ENCODE measurements at regions not wholly inside any gene's neighbourhood (a gene's known extent, or its start where the extent isn't known, plus 50 kb on each side); places are given as distances from the start of the nearest gene placed in this dataset.

DNA sequence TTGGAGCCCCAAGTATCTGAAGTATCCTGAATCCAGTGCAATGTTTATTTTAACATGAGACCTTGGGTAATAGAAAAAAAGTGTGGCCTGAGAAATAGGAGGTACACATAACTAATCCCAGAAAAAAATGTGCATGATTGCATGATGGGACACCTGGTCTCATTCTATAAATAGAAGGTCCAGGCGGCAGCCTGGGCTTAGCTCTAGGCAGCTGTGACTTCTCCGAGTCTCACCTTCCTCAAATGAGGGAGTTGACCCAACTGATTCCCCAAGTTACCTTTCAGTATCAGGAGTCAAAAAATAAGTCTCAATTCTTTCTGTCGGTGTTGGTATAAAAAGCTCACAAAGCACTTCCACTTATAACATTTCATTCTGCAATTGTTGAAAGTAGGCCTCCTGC, 65.9 kb upstream of the CCDC190 start:
- Histone ChIP-seq H3K36me3 (ENCODE audit: control insufficient read depth, insufficient read depth, low read length) (no peaks in the 10 kb centered on the region), H3K4me1 (ENCODE audit: control insufficient read depth, insufficient read depth, low read length, poor library complexity, severe bottlenecking) (no peaks in the 10 kb centered on the region), H3K27me3 (replicated peaks; ENCODE audit: control insufficient read depth, insufficient read depth, low read length, poor library complexity, severe bottlenecking) (no peaks in the 10 kb centered on the region), H3K27ac (ENCODE audit: insufficient read depth, low read length, poor library complexity, severe bottlenecking) (no peak overlapping the region), H3K4me3 (ENCODE audit: insufficient read depth, low read depth, low read length, poor library complexity, severe bottlenecking) (no peak overlapping the region), H3K9me3 (ENCODE audit: control insufficient read depth, low read length) (no peaks in the 10 kb centered on the region)
- DNase-seq = no peak

DNA sequence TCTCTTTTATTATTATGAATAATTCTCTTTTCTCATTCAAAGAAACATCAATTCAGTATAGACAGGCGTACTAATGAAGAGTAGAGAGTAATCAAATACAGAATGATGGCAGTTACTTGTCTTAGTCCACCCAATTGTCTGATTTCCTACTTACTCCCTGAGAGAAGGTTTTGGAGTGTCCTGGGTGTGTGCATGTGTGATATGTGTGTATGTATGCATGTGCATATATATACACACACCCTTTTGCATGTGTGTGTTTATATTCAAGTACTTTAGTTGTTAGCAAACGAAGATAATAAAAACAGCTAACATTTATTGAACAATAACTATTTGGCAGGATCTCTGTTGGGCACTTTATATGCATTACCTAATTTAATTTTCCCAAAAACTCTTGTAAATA, 63.2 kb upstream of the CCDC190 start:
- Histone ChIP-seq H3K27me3 (replicated peaks; ENCODE audit: control insufficient read depth, insufficient read depth, low read length, poor library complexity, severe bottlenecking) (no peaks in the 10 kb centered on the region), H3K27ac (ENCODE audit: insufficient read depth, low read length, poor library complexity, severe bottlenecking) (no peak overlapping the region), H3K4me1 (ENCODE audit: control insufficient read depth, insufficient read depth, low read length, poor library complexity, severe bottlenecking) (no peaks in the 10 kb centered on the region), H3K36me3 (ENCODE audit: control insufficient read depth, insufficient read depth, low read length) (no peaks in the 10 kb centered on the region), H3K9me3 (ENCODE audit: control insufficient read depth, low read length) (no peaks in the 10 kb centered on the region), H3K4me3 (ENCODE audit: insufficient read depth, low read depth, low read length, poor library complexity, severe bottlenecking) (no peak overlapping the region)
- no peak for DNase-seq

DNA sequence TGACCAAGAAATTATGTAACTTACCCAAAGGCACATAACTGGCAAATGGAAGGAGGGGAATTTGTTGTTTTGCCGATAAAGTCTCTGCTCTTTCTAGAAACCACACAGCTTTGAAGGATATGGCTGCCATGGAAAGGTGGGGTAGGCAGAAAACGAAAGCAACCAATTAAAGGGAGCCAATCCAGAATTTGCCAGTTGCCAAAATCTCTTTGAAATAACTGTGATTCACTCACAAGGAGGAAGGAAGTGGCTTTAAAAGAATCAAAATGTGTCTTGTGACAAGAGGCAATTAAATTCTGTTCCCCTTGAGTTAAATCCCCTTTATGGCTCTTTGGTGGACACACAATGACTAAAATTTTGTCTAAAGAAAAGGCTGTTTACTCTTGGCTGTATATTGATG, 61.2 kb upstream of the CCDC190 start:
- Histone ChIP-seq H3K27ac (ENCODE audit: insufficient read depth, low read length, poor library complexity, severe bottlenecking) (no peak overlapping the region), H3K27me3 (replicated peaks; ENCODE audit: control insufficient read depth, insufficient read depth, low read length, poor library complexity, severe bottlenecking) (no peaks in the 10 kb centered on the region), H3K4me1 (ENCODE audit: control insufficient read depth, insufficient read depth, low read length, poor library complexity, severe bottlenecking) (no peaks in the 10 kb centered on the region), H3K9me3 (ENCODE audit: control insufficient read depth, low read length) (no peaks in the 10 kb centered on the region), H3K36me3 (ENCODE audit: control insufficient read depth, insufficient read depth, low read length) (no peaks in the 10 kb centered on the region), H3K4me3 (ENCODE audit: insufficient read depth, low read depth, low read length, poor library complexity, severe bottlenecking) (no peak overlapping the region)
- DNase-seq = no peak

- Histone ChIP-seq H3K36me3 (ENCODE audit: control insufficient read depth, insufficient read depth, low read length) (no peaks in the 10 kb centered on the region), H3K4me3 (ENCODE audit: insufficient read depth, low read depth, low read length, poor library complexity, severe bottlenecking) (no peak overlapping the region), H3K9me3 (ENCODE audit: control insufficient read depth, low read length) (no peaks in the 10 kb centered on the region), H3K4me1 (ENCODE audit: control insufficient read depth, insufficient read depth, low read length, poor library complexity, severe bottlenecking) (no peaks in the 10 kb centered on the region), H3K27me3 (replicated peaks; ENCODE audit: control insufficient read depth, insufficient read depth, low read length, poor library complexity, severe bottlenecking) (no peaks in the 10 kb centered on the region), H3K27ac (ENCODE audit: insufficient read depth, low read length, poor library complexity, severe bottlenecking) (no peak overlapping the region)
- no peak for DNase-seq
Observed at GRCh38 chr1:162921311-162921710, 60.3 kb upstream of the CCDC190 start.

GRCh38 chr1:162919034-162919433, 58.1 kb upstream of the CCDC190 start:
- no peaks in the 10 kb centered on the region for H3K4me1 ChIP-seq (ENCODE audit: control insufficient read depth, insufficient read depth, low read length, poor library complexity, severe bottlenecking)
- H3K4me3 ChIP-seq (ENCODE audit: insufficient read depth, low read depth, low read length, poor library complexity, severe bottlenecking) = no peak overlapping the region
- H3K27ac ChIP-seq (ENCODE audit: insufficient read depth, low read length, poor library complexity, severe bottlenecking) = no peak overlapping the region
- H3K9me3 ChIP-seq (ENCODE audit: control insufficient read depth, low read length) = no peaks in the 10 kb centered on the region
- DNase-seq = no peak
- H3K36me3 ChIP-seq (ENCODE audit: control insufficient read depth, insufficient read depth, low read length) = no peaks in the 10 kb centered on the region
- peaks cover 4% of the 10 kb centered on the region for H3K27me3 ChIP-seq (replicated peaks; ENCODE audit: control insufficient read depth, insufficient read depth, low read length, poor library complexity, severe bottlenecking)

DNA sequence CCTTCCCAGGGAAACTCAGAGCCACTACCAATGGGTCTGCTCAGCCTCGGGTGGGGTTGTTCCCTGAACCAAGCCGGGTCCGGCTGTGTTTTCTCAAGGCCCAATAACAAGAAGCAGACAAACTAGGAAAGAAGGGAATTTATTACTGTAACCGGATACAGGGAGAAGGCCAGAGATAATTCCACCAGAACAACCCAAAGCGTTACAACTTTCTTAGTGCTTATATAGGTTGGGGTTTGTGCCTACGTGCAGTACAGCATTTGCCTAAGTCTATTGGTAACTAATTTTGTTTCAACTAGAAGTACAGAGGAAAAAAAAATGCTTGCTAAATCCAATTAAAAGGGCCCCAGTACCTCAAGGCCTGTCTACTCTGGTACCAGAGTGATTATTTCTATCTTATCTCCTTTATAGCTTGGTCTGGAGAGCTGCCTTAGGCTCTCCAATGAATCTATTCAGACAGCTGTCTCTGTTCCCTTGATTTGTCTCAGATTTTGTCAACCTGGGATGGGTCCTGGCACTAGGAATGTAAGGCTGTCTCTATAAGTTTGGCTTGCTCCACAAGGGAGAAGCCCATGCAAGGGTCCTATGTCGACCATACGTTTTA, 57.3 kb upstream of the CCDC190 start:
- Histone ChIP-seq H3K4me3 (ENCODE audit: insufficient read depth, low read depth, low read length, poor library complexity, severe bottlenecking) (no peak overlapping the region), H3K27ac (ENCODE audit: insufficient read depth, low read length, poor library complexity, severe bottlenecking) (no peak overlapping the region), H3K36me3 (ENCODE audit: control insufficient read depth, insufficient read depth, low read length) (no peaks in the 10 kb centered on the region), H3K4me1 (ENCODE audit: control insufficient read depth, insufficient read depth, low read length, poor library complexity, severe bottlenecking) (no peaks in the 10 kb centered on the region), H3K9me3 (ENCODE audit: control insufficient read depth, low read length) (no peaks in the 10 kb centered on the region), H3K27me3 (replicated peaks; ENCODE audit: control insufficient read depth, insufficient read depth, low read length, poor library complexity, severe bottlenecking) (peaks cover 4% of the 10 kb centered on the region)
- no peak for DNase-seq

DNA sequence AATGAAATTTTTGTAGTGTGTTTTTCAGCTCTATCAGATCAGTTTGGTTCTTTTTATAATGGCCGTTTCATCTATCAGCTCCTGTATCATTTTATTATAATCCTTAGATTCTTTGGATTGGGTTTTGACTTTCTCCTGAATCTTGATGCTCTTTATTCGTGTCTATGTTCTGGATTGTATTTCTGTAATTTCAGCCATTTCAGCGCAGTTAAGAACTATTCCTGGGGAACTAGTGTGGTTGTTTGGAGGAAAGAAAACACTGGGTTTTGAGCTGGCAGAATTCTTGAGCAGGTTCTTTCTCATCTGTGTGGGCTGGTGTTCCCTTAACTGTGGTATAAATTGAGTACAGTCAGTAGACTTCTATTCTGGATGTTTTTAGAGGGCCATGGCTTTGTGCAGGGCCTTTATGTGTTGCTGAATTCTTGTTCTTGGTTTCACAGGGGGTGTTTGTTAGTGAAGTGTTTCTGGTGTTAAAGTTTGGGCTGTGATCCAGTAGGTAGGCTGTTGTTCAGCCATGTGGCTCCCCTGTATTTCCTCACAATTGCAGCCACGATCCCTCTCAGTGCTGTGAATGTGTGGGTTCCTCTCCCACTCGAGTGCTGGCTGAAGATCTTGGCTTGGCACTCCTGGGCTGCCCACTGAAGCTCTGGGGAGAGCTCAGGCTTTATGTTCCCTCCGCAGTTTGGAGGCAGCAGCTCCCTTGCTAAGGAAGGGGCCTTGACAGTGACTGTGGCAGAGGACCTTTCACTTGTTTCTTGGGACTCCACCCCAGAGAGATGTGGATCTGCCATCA, 56.0 kb upstream of the CCDC190 start:
- Histone ChIP-seq H3K27ac (ENCODE audit: insufficient read depth, low read length, poor library complexity, severe bottlenecking) (no peak overlapping the region), H3K4me1 (ENCODE audit: control insufficient read depth, insufficient read depth, low read length, poor library complexity, severe bottlenecking) (no peaks in the 10 kb centered on the region), H3K4me3 (ENCODE audit: insufficient read depth, low read depth, low read length, poor library complexity, severe bottlenecking) (no peak overlapping the region), H3K9me3 (ENCODE audit: control insufficient read depth, low read length) (no peaks in the 10 kb centered on the region), H3K36me3 (ENCODE audit: control insufficient read depth, insufficient read depth, low read length) (no peaks in the 10 kb centered on the region), H3K27me3 (replicated peaks; ENCODE audit: control insufficient read depth, insufficient read depth, low read length, poor library complexity, severe bottlenecking) (peaks cover 4% of the 10 kb centered on the region)
- DNase-seq = no peak

DNA sequence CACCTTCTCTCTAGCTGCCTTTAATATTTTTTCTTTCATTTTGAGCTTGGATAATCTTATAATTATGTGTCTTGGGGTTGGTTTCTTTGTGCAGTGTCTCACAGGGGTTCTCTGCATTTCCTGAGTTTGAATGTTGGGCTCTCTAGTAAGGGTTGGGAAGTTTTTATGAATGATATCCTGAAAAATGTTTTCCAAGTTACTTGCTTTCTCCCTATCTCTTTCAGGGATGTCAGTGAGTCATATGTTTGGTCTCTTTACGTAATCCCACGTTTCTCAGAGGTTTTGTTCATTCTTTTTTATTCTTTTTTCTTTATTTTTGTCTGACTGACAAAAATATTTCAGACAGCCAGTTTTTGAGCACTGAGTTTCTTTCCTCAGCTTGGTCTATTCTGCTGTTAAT, 55.4 kb upstream of the CCDC190 start:
- no peaks in the 10 kb centered on the region for H3K36me3 ChIP-seq (ENCODE audit: control insufficient read depth, insufficient read depth, low read length)
- H3K27ac ChIP-seq (ENCODE audit: insufficient read depth, low read length, poor library complexity, severe bottlenecking) = no peak overlapping the region
- H3K27me3 ChIP-seq (replicated peaks; ENCODE audit: control insufficient read depth, insufficient read depth, low read length, poor library complexity, severe bottlenecking) = peaks cover 4% of the 10 kb centered on the region
- H3K9me3 ChIP-seq (ENCODE audit: control insufficient read depth, low read length) = no peaks in the 10 kb centered on the region
- no peak overlapping the region for H3K4me3 ChIP-seq (ENCODE audit: insufficient read depth, low read depth, low read length, poor library complexity, severe bottlenecking)
- no peaks in the 10 kb centered on the region for H3K4me1 ChIP-seq (ENCODE audit: control insufficient read depth, insufficient read depth, low read length, poor library complexity, severe bottlenecking)
- DNase-seq = no peak

GRCh38 chr1:162914601-162915000, 53.6 kb upstream of the CCDC190 start:
- Histone ChIP-seq H3K4me3 (ENCODE audit: insufficient read depth, low read depth, low read length, poor library complexity, severe bottlenecking) (no peak overlapping the region), H3K27ac (ENCODE audit: insufficient read depth, low read length, poor library complexity, severe bottlenecking) (no peak overlapping the region), H3K9me3 (ENCODE audit: control insufficient read depth, low read length) (no peaks in the 10 kb centered on the region), H3K27me3 (replicated peaks; ENCODE audit: control insufficient read depth, insufficient read depth, low read length, poor library complexity, severe bottlenecking) (peaks cover 4% of the 10 kb centered on the region), H3K36me3 (ENCODE audit: control insufficient read depth, insufficient read depth, low read length) (no peaks in the 10 kb centered on the region), H3K4me1 (ENCODE audit: control insufficient read depth, insufficient read depth, low read length, poor library complexity, severe bottlenecking) (no peaks in the 10 kb centered on the region)
- no peak for DNase-seq

DNA sequence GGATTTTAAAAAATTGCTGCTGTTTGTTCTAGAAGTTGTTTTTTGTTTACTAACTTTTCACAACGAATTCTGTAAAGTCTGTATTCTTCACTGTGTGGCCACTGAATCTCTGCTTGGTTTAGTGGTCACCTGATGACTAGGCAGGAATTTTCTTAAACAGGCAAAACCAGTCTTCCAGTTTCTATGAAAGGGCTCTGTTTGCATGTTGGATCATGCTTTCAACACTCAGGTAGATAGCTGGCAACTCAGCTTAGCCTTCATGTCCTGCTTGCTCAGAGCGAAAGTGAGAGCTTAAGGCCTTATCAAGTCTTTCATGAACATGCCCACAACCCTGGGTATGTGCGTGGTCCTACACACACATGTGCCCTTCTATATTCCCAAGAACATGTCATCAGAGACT, 52.4 kb upstream of the CCDC190 start:
- DNase-seq = no peak
- Histone ChIP-seq H3K4me3 (ENCODE audit: insufficient read depth, low read depth, low read length, poor library complexity, severe bottlenecking) (no peak overlapping the region), H3K27me3 (replicated peaks; ENCODE audit: control insufficient read depth, insufficient read depth, low read length, poor library complexity, severe bottlenecking) (peaks cover 4% of the 10 kb centered on the region), H3K4me1 (ENCODE audit: control insufficient read depth, insufficient read depth, low read length, poor library complexity, severe bottlenecking) (no peaks in the 10 kb centered on the region), H3K36me3 (ENCODE audit: control insufficient read depth, insufficient read depth, low read length) (no peaks in the 10 kb centered on the region), H3K9me3 (ENCODE audit: control insufficient read depth, low read length) (no peaks in the 10 kb centered on the region), H3K27ac (ENCODE audit: insufficient read depth, low read length, poor library complexity, severe bottlenecking) (no peak overlapping the region)
